ENCODE measurements at regions not wholly inside any gene's neighbourhood (a gene's known extent, or its start where the extent isn't known, plus 50 kb on each side); places are given as distances from the start of the nearest gene placed in this dataset.
A peak's percentile ranks its signal among the peaks of the same experiment; 100 is the strongest.

- H3K4me1 ChIP-seq, result no peaks in the 10 kb centered on the region
- intact Hi-C loops (cut with DNase I), result no loop called here
- 71 to 84% (median 80%) methylated on average over 32 of the region's 32 CpGs for WGBS, 3 donors
- ATAC-seq, result no peak
- peaks cover 0 to 6% (median 2%) of the 10 kb centered on the region in 3 donors for H3K27me3 ChIP-seq (ENCODE audit: insufficient read depth in 3 of 3, low read length in 2 of 3)
- H3K36me3 ChIP-seq (ENCODE audit: insufficient read depth in 1 of 2, low read depth in 1 of 2), result no peaks in the 10 kb centered on the region
- TF ChIP-seq CTCF (IDR thresholded peaks at IDR 0.05), result no peak
- no peak overlapping the region for H3K27ac ChIP-seq
- H3K4me3 ChIP-seq, result no peak overlapping the region
- DNase-seq, result peak in 1 of 2 donors; percentile 13
- H3K9me3 ChIP-seq, result no peaks in the 10 kb centered on the region
These were observed 177.1 kb downstream of the BRD1 start for GRCh38 chr22:49650336-49651241.

- peaks cover 0 to 6% (median 2%) of the 10 kb centered on the region in 3 donors for H3K27me3 ChIP-seq (ENCODE audit: insufficient read depth in 3 of 3, low read length in 2 of 3)
- no peak for ATAC-seq
These were observed 178.3 kb downstream of the BRD1 start for GRCh38 chr22:49649166-49650068.

GRCh38 chr22:49648053-49648452, 179.6 kb downstream of the BRD1 start:
- DNase-seq (peak in 1 of 2 donors; percentile 4), ATAC-seq (no peak)
- H3K27me3 ChIP-seq (ENCODE audit: insufficient read depth in 3 of 3, low read length in 2 of 3), result peaks cover 0 to 6% (median 2%) of the 10 kb centered on the region in 3 donors
- WGBS, 3 donors, result 71 to 74% (median 73%) methylated on average over 13 to 16 of the region's 16 CpGs
- intact Hi-C loops (cut with DNase I), result no loop called here
- H3K9me3 ChIP-seq, result no peaks in the 10 kb centered on the region
- H3K4me1 ChIP-seq, result no peaks in the 10 kb centered on the region
- no peak for TF ChIP-seq CTCF (IDR thresholded peaks at IDR 0.05)
- no peak overlapping the region for H3K4me3 ChIP-seq
- no peaks in the 10 kb centered on the region for H3K36me3 ChIP-seq (ENCODE audit: insufficient read depth in 1 of 2, low read depth in 1 of 2)
- H3K27ac ChIP-seq, result no peak overlapping the region

More at GRCh38 chr22:49649166-49650068, 178.3 kb downstream of the BRD1 start:
- no peak overlapping the region for H3K4me3 ChIP-seq
- intact Hi-C loops (cut with DNase I), result no loop called here
- DNase-seq, result peak in 1 of 2 donors; percentile 1
- no peaks in the 10 kb centered on the region for H3K9me3 ChIP-seq
- WGBS, 3 donors, result 52 to 66% (median 58%) methylated on average over 29 of the region's 29 CpGs
- H3K4me1 ChIP-seq, result no peaks in the 10 kb centered on the region
- TF ChIP-seq CTCF (IDR thresholded peaks at IDR 0.05), result no peak
- H3K36me3 ChIP-seq (ENCODE audit: insufficient read depth in 1 of 2, low read depth in 1 of 2), result no peaks in the 10 kb centered on the region
- no peak overlapping the region for H3K27ac ChIP-seq

- intact Hi-C loops (cut with DNase I), result no loop called here
These were observed 180.0 kb downstream of the BRD1 start for GRCh38 chr22:49647627-49648026.

More at GRCh38 chr22:49647627-49648026, 180.0 kb downstream of the BRD1 start:
- DNase-seq (no peak), ATAC-seq (no peak)
- Histone ChIP-seq H3K27me3 (ENCODE audit: insufficient read depth in 3 of 3, low read length in 2 of 3) (peaks cover 0 to 6% (median 2%) of the 10 kb centered on the region in 3 donors), H3K27ac (no peak overlapping the region), H3K36me3 (ENCODE audit: insufficient read depth in 1 of 2, low read depth in 1 of 2) (no peaks in the 10 kb centered on the region), H3K4me3 (no peak overlapping the region), H3K9me3 (no peaks in the 10 kb centered on the region), H3K4me1 (no peaks in the 10 kb centered on the region)
- 58 to 73% (median 66%) methylated on average over 2 to 3 of the region's 3 CpGs for WGBS, 3 donors
- no peak for TF ChIP-seq CTCF (IDR thresholded peaks at IDR 0.05)

Measured in psoas muscle (tissue), 7 donors.